ENCODE measurements at regions not wholly inside any gene's neighbourhood (a gene's known extent, or its start where the extent isn't known, plus 50 kb on each side); places are given as distances from the start of the nearest gene placed in this dataset.

DNA sequence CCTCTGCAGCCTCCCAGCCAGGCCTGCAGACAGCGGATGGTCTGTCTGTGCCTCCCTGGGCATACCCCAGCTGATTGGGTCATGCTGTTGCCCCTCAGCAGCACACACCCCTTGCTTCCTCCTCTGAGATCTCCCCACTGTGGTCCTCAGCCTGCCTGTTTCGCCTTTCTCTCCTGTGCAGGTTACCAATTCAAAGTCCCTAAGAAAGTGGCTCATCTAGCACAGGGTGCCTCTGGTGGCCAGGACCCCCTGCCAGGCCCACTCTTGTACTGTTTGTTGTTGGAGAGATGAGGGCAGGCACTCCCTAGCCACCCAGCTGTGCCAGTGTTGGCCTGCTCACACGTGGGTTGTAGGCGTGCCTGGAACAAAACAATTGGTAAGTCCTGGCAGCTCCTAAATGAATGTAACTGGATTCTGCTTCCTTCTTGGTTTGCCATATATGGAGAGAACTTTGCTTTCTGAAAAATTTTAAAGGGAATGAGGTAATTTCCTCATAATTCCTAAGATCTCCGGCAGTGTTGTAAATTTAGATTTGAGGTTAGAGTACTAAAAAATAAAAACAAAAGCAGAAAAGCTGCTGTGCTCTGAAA, 213.2 kb upstream of the IL12A start:
- no peak for ATAC-seq
- Mint-ChIP-seq H3K4me1 (no peaks in the 10 kb centered on the region), H3K9me3 (no peaks in the 10 kb centered on the region), H3K36me3 (no peaks in the 10 kb centered on the region), H3K27me3 (peaks cover 38% of the 10 kb centered on the region), H3K27ac (no peak overlapping the region), H3K4me3 (no peak overlapping the region)

DNA sequence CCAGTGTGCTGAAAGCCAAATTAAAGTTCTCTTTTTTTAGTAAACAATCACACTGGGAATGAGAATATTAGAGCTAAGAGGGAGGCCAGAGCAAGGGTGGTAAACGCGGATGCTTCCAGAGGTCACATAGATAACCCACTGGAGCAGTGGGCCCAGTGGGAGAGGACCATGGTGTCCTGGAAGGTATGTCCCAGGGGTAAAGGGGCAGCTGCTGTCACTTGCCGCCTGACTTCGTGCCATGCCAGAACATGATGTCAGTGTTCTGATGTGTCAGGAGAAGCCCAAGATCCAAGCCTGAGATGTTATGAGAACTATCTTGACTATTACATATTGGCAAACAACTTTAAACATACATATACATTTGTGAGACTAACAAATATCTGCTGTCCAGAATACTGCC, 211.9 kb upstream of the IL12A start:
- ATAC-seq: no peak
- Mint-ChIP-seq H3K36me3 (no peaks in the 10 kb centered on the region), H3K27ac (no peak overlapping the region), H3K27me3 (peaks cover 36% of the 10 kb centered on the region), H3K4me1 (no peaks in the 10 kb centered on the region), H3K4me3 (no peak overlapping the region), H3K9me3 (no peaks in the 10 kb centered on the region)

DNA sequence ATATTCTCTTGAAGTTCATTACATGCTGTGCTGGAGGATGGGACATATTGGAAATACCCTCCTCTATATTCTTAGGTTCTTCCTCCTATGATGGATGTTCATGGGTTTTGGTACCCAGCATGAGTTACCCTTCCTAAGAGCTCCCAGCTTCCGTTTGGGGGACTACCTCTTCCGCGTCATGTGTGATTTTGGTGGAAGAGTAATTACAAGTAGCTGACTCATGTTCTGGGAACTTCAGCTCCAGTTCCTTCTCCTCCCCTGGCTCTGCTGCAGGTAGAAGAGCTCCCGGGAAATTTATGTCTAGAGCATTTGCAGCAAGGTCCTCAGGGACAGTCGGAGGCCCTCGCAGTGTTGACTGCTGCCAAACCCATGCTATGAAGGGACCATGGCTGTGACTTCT, 208.8 kb upstream of the IL12A start:
- H3K4me1 Mint-ChIP-seq: no peaks in the 10 kb centered on the region
- peaks cover 25% of the 10 kb centered on the region for H3K27me3 Mint-ChIP-seq
- no peak for ATAC-seq
- no peaks in the 10 kb centered on the region for H3K9me3 Mint-ChIP-seq
- H3K4me3 Mint-ChIP-seq: no peak overlapping the region
- no peaks in the 10 kb centered on the region for H3K36me3 Mint-ChIP-seq
- H3K27ac Mint-ChIP-seq: no peak overlapping the region

DNA sequence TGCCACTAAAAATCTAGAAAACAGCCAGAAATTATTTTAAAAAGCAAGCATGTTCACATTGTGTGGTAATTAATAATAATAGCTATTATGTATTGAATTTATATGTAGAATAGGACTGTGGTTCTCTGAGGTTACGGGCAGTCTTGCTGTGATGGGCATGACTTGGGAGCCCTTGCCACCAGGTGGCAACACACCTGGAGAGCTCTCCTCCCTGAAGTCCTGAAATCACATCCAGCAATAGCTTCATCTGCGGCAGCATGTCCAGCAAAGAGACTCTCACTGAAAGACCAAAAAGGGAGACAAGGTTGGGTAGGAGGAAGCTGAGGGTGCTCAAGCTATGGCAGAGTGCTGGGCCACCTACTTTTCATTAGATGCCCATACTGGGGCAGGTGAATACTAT, 206.8 kb upstream of the IL12A start:
- Mint-ChIP-seq H3K9me3 (no peaks in the 10 kb centered on the region), H3K4me3 (no peak overlapping the region), H3K27me3 (peaks cover 8% of the 10 kb centered on the region), H3K27ac (no peak overlapping the region), H3K36me3 (no peaks in the 10 kb centered on the region), H3K4me1 (no peaks in the 10 kb centered on the region)
- no peak for ATAC-seq

DNA sequence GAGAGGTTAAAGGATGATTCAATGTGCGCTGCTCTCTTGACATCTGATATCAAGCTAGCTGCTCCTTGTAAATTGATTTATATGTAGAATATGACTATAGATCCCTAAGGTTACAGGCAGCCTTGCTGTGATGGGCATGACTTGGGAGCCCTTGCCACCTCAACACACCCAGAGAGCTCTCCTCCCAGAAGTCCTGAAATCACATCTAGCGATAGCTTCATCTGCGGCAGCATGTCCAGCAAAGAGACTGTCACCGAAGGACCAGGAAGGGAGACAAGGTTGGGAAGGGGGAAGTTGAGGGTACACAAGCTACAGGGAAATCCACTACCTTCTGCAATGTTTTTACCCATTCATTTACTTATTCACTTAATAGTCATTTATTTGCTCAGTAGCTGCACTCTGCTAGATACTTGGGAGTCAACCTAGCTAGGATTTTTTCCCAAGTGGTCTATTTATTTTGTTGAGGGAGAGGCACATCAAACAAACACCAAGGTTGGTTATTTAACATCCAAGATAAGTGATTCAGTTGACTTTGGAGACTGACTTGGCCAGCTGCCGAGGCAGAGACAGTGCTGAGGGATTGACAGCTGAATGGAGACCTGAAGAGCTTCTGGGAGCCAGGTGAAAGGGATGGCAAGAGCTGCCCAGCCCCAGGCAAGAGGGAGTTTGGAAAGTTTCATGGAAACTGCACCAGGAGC, 205.8 kb upstream of the IL12A start:
- H3K4me3 Mint-ChIP-seq: no peak overlapping the region
- no peaks in the 10 kb centered on the region for H3K9me3 Mint-ChIP-seq
- ATAC-seq: no peak
- no peaks in the 10 kb centered on the region for H3K4me1 Mint-ChIP-seq
- no peak overlapping the region for H3K27ac Mint-ChIP-seq
- H3K36me3 Mint-ChIP-seq: no peaks in the 10 kb centered on the region
- H3K27me3 Mint-ChIP-seq: peaks cover 8% of the 10 kb centered on the region

DNA sequence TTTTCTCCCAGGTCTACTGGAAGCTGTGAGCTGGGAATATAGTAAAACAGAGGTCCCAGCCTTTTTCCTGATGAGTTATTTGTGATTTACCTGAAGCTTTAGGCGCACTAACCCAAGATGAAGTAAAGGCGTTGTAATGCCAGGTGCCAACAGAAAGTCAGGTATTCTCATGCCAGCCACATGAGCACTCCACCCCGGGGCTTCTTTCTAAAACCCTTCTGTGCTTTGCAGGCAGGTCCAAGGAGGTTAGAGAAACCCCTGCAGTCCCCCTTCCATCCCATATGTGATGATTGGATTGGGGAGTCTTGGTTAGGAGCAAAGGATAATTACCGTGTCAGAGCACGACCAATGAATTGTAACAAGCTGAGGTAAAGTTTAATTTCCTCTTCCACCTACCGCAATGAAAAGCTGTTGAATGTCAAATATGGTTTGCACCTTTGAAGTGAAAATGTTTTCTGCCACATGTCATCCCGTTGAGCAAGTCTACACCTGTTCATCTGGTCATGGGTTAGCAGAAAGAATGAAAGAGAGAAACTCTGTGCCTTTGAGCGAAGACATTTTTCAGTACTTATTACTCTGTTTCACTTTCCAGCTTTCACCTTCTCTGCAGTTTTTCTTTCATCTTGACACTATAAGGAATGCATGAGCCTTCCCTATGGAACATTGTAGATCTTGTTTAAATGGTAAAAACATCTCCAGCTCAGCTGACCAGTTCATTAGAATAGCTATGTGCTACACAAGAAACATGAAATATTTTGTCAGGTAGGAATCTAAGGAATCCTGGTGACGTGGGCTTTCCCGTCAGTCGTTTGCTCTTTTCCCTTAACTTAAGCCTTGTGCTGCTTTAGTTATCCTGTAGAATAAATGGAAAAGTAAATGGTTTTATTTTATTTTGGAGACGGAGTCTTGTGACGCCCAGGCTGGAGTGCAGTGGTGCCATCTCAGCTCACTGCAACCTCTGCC, 204.6 kb upstream of the IL12A start:
- Mint-ChIP-seq H3K9me3 (no peaks in the 10 kb centered on the region), H3K36me3 (no peaks in the 10 kb centered on the region), H3K27ac (no peak overlapping the region), H3K4me1 (no peaks in the 10 kb centered on the region), H3K4me3 (no peak overlapping the region), H3K27me3 (peaks cover 8% of the 10 kb centered on the region)
- ATAC-seq: no peak

DNA sequence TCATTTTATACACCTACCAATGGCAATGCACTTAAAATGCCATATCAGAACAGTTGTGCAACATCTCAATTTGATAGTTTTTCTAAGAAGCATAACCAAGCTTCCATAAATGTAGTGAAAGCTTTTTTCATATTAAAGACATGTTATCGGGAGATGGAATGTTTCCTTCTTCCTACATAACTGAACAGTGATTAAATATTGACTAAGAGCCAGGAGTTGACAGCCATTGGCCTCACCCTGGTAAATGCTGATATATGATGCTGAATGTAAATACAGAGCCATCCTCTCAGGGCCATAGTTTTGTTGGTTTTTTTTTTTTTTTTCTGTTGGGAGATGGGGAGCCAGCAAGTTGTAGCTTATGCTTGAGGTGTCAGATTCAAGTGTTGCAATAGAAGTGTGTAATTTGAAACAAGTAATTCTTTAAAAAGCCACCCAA, 203.3 kb upstream of the IL12A start:
- ATAC-seq: no peak
- no peak overlapping the region for H3K27ac Mint-ChIP-seq
- no peaks in the 10 kb centered on the region for H3K9me3 Mint-ChIP-seq
- no peaks in the 10 kb centered on the region for H3K4me1 Mint-ChIP-seq
- H3K36me3 Mint-ChIP-seq: no peaks in the 10 kb centered on the region
- peaks cover 8% of the 10 kb centered on the region for H3K27me3 Mint-ChIP-seq
- no peak overlapping the region for H3K4me3 Mint-ChIP-seq

DNA sequence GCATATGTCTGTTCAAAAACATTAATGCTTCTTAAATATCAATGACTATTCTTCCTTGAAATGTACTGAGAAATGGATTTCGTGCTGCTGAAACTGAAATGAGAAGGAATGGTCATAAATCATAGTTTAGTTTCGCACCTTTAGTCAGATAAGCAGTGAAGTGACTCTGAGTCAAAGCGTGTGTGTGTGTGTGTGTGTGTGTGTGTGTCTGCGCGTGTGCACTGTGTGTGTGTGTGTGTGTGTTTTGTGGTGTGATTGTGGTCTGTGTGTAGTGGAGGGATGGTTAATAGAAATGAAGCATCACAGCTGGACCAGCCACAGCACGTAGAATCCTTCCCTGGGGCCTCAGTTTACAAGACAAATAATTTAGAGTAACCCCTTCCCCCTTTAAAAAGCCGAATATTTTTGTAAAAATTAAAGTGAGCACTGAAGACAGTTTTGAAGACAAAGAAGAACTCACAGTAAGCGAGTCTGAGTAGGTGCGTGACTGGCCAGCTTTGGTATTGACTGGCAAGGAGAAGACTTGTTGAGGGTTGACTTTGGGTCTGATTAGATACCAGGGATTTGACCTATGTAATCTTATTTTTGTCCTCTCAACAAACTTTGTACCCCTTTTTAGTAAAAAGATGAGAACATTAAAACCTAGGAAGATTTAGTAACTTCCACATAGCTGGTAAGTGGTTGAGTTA, 202.0 kb upstream of the IL12A start:
- Mint-ChIP-seq H3K9me3 (no peaks in the 10 kb centered on the region), H3K27me3 (peaks cover 8% of the 10 kb centered on the region), H3K4me3 (no peak overlapping the region), H3K36me3 (no peaks in the 10 kb centered on the region), H3K4me1 (no peaks in the 10 kb centered on the region), H3K27ac (no peak overlapping the region)
- no peak for ATAC-seq

DNA sequence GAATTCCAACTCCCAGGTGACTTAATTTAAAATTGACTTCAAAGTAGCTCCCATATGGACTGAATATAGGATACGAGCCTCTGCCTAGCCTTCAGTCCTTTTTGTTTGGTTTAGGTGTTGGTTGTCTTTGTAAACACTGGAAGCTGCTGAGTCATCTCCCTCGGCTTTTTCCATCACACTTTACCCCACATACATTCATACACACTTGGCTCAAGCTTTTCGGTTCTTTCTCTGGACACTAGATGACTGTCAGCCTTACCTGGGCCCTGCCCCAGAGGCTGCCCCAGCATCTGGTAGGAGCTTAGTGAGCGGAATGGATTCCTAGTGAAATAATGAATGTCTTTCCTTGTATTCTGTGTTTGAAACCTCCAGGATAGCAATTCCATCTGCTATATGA, 201.5 kb upstream of the IL12A start:
- Mint-ChIP-seq H3K36me3 (no peaks in the 10 kb centered on the region), H3K4me1 (no peaks in the 10 kb centered on the region), H3K4me3 (no peak overlapping the region), H3K9me3 (no peaks in the 10 kb centered on the region), H3K27me3 (peaks cover 8% of the 10 kb centered on the region), H3K27ac (no peak overlapping the region)
- ATAC-seq: no peak

DNA sequence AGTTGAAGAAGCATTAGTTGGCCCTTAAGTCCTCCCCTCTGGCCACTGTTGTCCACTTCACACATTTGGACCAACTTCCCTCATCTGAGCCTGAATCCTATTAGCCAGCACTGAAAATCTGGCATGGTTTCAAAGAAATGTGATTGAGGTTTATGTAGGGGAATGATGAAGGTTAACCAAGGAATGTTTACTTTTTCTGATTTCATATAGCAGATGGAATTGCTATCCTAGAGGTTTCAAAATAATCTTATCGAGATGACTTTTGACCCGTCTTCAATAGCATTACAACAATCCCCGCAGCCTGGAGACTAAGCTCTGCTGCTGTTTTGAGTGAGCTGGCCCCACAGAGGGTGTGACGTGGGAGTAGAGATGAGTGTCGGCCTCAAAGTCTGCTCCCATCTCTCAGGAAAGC, 200.8 kb upstream of the IL12A start:
- Mint-ChIP-seq H3K36me3 (no peaks in the 10 kb centered on the region), H3K27ac (no peak overlapping the region), H3K4me1 (no peaks in the 10 kb centered on the region), H3K4me3 (no peak overlapping the region), H3K27me3 (peaks cover 8% of the 10 kb centered on the region), H3K9me3 (no peaks in the 10 kb centered on the region)
- ATAC-seq: no peak

DNA sequence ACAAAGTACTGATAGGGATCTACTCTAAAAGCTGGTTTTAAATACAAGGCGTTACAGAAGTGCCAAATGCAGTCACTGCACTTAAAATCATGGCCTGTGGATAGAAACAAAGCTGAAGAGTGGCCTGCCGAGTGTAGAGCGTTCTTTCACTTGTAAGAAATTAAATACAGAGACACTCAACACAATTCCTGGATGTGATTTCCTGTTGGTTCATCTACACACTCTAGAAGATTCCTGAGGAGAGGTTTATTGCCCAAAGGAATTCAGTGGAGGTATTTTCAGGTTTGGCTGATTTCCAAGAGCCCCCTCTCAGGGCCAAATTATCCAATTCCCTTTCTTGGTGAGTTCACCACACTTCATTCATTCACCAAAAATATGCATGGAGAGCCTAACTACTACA, 200.3 kb upstream of the IL12A start:
- Mint-ChIP-seq H3K9me3 (no peaks in the 10 kb centered on the region), H3K27me3 (peaks cover 8% of the 10 kb centered on the region), H3K27ac (no peak overlapping the region), H3K4me1 (no peaks in the 10 kb centered on the region), H3K36me3 (no peaks in the 10 kb centered on the region), H3K4me3 (no peak overlapping the region)
- no peak for ATAC-seq

DNA sequence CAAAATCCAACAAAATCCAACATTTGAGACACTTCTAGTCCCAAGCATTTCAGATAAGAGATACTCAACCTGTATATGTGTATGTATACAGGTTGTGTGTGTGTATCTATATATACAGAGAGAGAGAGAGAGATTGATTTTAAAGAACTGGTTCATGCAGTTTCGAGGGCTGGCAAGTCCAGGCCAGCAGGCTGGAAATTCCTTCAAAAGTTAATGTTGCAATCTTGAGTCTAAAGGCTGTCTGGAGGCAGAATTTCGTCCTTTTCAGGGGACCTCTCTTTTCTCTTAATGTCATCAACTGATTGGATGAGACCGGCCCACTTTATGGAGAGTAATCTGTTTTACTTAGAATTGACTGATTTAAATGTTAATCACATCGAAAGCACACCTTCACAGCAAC, 199.6 kb upstream of the IL12A start:
- Mint-ChIP-seq H3K4me1 (no peaks in the 10 kb centered on the region), H3K27ac (no peak overlapping the region), H3K9me3 (no peaks in the 10 kb centered on the region), H3K36me3 (no peaks in the 10 kb centered on the region), H3K27me3 (peaks cover 5% of the 10 kb centered on the region), H3K4me3 (no peak overlapping the region)
- ATAC-seq: no peak

DNA sequence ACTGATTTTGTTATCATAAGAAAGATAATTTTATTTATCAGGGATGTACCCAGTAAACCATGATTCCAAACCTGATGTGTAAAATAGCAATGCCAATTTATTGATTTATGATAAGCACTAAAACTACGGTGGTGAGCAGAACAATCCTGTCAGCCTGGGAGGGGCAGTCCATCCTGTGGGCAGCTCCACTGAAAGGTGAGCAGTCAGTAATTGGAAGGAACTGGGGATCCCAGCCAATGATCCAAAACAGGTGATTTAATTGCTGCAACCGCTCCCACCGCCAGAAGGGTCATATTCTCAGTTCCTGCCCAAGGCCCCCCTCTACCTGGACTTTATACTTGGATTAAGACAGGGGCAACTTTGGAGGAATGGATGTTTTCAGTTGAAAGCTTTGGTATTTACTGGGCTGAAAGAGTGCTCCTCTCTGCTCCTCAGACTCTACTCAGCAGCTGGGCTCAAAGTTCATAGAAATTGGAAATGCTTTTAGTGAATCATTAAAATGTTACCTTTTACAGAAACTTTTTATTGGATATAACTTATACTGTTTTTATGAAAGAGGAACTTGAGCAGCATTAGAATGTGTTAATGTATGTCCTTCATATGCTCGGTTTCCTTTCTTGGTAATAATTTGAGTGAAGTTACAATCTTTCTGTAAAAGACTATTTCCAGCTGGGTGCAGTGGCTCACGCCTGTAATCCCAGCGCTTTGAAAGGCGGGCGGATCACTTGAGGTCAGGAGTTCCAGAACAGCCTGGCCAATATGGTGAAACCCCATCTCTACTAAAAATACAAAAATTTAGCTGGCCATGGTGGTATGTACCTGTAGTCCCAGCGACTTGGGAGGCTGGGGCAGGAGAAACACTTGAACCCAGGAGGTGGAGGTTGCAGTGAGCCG, 198.6 kb upstream of the IL12A start:
- H3K27ac Mint-ChIP-seq: no peak overlapping the region
- no peaks in the 10 kb centered on the region for H3K36me3 Mint-ChIP-seq
- no peaks in the 10 kb centered on the region for H3K4me1 Mint-ChIP-seq
- H3K27me3 Mint-ChIP-seq: no peaks in the 10 kb centered on the region
- H3K9me3 Mint-ChIP-seq: no peaks in the 10 kb centered on the region
- ATAC-seq: no peak
- no peak overlapping the region for H3K4me3 Mint-ChIP-seq

DNA sequence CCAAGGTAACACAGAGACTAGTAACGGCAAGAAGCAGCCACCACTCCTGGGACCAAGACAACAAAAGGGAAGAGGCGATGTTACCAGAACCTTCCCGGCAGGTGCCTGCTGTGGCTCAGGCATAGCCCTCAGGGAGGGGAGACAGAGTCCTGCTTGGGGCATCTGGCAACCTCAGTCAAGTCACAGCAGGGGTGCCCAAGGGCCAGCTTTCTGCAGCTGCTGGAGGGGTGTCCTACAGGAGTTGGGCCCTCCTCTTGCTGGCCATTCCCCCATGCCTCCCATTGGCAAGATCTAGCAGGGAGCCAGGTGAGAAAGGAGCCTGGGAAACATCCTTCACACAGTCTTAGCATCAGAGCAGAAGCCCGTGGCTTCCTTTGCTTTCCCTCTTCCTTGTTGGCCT, 197.3 kb upstream of the IL12A start:
- H3K36me3 Mint-ChIP-seq: no peaks in the 10 kb centered on the region

More for the DNA sequence above, 197.3 kb upstream of the IL12A start:
- Mint-ChIP-seq H3K27ac (no peak overlapping the region), H3K9me3 (no peaks in the 10 kb centered on the region), H3K27me3 (peaks cover 6% of the 10 kb centered on the region), H3K4me3 (no peak overlapping the region), H3K4me1 (no peaks in the 10 kb centered on the region)
- no peak for ATAC-seq

Measured in stimulated activated memory B cell treated with anti-CD40 and anti-IgM and Interleukin-4, amounts not matched to agents 10 μg/mL and 1 μg/mL and 100 μg/mL, for 72 hours (primary cell).